GM21515 (cell line): ENCODE measurements at regions not wholly inside any gene's neighbourhood (a gene's known extent, or its start where the extent isn't known, plus 50 kb on each side); places are given as distances from the start of the nearest gene placed in this dataset.

Experiments
- ATAC-seq: cut with Tn5 transposase; IDR thresholded peaks from one replicate; pipeline ENCODE4 v1.9.1; 2021; ENCODE audit not compliant: unreplicated experiment

DNA sequence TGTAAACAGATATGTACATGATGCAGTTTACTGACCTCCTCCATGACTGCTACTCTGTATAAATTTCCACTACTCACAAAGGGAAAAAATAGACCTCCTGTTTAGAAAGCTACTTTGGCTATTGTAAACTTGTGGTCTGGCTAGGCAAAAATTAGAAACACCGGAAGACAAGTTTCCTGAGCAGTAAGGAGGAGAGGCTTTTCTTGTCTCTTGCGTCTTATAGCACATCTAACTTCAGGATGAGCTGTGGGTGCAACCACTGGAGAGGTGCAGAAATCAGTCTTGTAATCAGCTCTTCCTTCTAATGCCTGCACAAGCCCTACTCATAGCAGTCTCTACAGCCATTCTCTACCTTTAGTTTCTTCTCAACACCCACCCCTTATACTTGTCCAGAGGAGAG, 296.5 kb upstream of the SLC35B3 start:
- ATAC-seq: no peak

- no peak for ATAC-seq
Measured at GRCh38 chr6:8710668-8711431, 275.5 kb upstream of the SLC35B3 start.

DNA sequence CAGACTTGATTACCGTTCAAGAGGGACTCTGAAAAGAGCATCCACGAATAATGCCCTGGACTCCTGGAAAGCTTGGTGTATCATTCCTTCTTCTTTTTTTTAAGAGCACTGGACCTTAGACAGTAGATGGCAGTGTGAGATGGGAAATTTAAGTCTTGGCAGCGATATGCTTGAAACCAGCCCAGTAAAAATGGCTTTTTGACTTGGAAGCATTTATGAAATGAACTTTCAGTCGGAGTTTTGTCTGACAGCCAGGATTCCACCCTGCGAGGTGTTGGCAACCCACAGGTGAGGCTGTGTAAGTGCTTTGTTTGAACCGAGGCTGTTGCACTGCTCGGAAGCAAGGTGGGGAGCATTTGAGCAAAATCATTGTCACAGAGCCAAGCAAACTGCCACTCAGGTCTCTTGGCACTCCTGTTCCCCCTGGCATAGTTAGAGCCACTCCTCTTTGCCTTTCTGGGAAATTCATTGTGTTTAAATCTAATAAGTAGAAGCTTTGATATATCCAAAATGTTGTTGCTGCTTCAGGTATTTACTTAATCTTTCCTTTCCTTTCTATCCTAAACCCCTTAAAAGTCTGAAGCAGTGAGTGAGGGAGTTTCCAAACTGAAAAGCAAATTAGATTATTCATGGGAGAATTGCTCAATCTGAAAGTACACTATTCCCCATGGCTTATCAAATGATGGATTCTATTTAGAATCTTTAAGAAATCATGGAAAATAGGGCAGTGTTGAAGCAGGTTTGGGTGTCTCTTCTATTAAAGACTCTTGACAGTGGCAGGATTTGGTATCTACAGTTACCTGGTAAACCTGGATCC, 272.8 kb upstream of the SLC35B3 start:
- no peak for ATAC-seq

DNA sequence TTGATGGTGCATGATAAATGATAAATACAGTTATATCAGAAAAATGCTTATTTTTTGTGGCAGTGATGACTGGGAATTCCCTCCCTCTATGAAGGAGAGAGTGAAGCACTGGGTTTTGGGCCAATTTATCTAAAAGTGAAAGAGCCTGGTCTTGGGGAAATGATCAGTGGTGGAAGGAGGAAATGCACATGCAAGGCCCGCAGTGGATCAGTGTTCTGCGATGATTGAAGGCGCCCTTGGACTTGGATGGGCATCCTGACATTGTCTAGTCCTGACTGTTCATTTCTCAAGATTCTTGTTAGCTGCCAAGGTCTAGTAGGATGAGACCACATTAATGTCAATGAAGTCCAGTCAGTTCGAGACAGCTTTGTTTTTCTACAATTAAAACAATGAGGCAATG, 272.0 kb upstream of the SLC35B3 start:
- ATAC-seq: no peak

- ATAC-seq: no peak
Measured at GRCh38 chr6:8705435-8706020, 270.2 kb upstream of the SLC35B3 start.

DNA sequence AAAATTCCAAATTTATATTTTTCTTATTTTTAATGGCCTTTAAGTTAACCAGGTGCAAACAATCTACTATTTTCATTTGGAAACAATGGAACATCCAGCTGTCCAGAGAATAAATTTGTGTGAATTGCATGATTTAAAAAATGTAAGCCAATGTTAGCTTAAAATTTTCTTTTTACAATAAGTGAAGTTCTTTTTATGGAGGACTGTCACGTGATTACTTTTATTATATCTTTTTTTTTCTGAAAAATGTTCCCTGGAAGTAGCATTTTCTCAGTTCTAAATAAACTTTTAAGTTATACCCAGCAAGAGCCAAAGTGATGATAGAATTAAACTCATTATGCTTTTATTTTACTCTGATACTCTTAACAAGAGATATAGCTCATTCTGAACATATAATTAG, 267.7 kb upstream of the SLC35B3 start:
- no peak for ATAC-seq

- no peak for ATAC-seq
Measured at GRCh38 chr6:8688821-8689220, 253.5 kb upstream of the SLC35B3 start.

DNA sequence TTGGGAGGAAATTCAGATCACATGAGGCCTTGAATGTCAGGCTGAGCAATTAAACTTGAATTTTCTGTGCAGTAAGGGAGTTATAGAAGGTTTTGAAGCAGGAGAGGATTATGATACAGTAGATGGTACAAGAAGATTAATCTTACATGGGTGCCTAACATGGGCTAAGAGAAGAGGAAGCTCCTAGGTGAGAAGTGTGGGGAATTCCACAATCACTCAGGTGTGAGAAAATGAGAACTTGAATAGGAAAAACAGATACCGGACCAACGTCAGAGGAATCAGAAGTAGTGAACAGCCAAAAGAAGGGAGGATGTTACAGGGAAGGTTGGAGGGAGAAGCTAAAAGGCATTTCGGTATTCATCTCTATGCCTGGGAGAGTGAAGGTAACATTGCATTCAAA, 250.7 kb upstream of the SLC35B3 start:
- ATAC-seq: no peak

- no peak for ATAC-seq
Measured at GRCh38 chr6:8683204-8683603, 247.9 kb upstream of the SLC35B3 start.

DNA sequence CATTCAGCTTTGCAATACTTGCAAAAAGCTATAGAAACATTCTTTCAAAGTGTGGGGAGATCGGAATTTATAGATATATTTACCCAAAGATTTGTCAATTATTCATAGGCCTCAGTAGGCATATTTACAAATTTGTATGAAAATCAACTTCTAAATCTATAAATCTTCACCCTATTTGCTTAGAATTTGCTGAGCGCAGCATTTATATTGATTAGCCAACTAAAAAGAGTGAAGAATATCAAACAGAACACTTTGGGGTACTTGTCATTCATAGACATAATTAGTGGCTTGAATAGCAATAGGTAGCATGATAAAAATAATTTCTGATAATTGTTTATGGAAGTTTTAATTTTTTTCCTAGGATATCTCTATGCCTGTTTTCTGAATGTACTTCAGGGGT, 244.5 kb upstream of the SLC35B3 start:
- no peak for ATAC-seq

- ATAC-seq: no peak
Measured at GRCh38 chr6:8678466-8678865, 243.1 kb upstream of the SLC35B3 start.

DNA sequence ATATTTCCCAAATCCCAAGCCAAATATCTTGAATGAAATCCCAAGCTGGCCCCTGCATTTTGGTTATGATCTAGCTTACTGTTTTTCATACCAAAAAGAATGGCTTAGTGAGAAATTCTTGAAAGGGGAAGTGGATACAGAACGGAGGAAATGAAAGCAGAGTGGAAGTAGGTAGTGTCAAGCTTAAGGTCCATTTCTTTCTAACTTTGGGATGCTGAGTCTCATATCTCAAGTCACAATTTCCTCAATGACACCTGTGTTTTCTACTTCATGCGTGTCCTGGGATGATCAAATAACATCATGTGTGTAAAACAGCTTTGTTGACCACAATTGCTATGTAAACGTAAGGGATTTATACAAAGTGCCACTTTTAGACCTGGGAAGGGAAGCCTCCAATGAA, 238.8 kb upstream of the SLC35B3 start:
- no peak for ATAC-seq

DNA sequence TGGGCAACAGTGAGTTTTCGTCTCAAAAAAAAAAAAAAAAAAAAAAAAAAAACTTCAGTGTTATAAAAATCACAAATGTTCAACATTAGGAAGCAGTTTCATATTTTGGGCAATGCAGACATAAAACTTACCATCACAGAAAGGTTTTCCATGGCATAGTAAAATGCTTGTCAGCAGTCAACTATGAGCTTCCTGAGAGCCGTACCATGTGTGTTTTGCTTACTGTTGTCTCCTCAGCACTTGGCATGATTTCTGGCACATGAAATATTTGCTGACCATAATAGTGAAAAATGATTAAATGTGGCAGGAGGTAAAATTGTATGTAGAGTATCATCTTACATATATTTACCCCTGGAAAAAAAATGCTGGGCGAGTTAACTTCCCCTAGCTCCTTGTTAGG, 237.5 kb upstream of the SLC35B3 start:
- no peak for ATAC-seq

DNA sequence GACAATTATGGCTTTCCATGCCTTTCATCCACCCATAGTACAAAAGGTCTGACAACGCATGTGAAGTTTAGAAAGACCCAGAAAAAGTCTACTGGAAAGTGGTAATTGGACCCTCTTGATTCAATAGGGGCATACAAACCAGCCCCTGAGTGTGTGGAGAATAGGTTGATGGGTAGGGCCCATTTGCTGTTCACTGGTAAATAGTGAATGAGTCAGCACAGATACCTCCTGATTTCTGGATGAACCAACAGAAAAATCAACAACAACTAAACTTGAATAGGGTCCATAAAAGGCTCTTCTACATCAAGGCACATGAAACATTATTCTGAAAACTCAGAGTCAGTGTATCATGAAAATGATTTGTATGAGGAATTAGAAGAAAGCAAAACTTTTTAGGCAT, 235.4 kb upstream of the SLC35B3 start:
- no peak for ATAC-seq

DNA sequence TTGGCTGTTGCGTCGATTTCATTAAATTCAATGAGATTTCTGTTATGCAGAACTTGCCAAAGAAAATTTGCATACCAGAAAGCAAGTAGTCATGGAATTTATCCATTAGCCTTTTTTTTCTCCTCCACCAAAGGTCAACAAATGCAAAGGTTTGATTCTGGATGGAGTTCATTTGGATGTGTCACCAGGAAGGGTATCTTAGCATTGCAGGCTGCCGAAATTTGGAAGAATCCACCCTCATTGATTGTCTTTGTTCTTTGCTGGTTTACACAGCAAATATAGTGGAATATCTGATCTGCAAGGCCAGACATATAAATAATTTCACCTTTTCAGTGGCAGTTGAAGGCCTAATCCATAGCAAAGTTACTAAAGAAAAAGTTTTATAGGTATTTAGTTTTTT, 229.4 kb upstream of the SLC35B3 start:
- ATAC-seq: no peak

- no peak for ATAC-seq
Measured at GRCh38 chr6:8664070-8664469, 228.7 kb upstream of the SLC35B3 start.

DNA sequence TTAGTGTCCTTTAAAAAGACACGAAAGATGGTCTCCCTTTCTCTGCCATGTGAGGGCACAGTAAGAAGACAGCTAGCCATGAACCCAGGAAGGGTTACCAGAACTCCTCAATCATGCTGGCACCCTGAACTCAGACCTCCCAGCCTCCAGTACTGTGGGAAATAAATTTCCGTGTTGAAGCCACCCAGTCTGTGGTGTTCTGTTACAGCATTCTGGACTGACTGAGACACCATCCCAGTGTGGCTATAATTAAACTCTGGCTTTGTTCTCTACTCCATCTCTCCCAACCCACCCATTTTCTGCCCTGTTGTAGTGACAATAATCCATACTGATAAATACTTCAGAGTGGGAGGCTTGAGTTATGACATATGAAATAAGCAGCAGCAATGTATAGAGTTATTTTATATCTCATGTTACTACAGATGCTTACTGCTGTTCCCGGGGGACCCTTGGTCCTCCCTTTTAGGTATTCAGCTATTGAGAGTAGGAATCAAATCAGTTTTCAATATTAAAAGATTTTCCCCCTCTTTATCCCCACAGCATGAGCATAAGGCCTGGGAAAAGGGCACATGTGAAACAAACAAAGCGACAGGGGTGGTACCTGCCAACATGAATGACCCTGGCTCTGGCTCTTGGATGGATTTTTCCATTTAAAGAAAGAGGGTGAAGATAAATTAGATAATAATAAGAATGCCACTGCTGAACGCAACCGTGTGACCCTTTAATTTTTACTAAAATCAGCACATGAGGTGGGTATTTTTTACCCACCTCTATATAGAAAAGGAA, 224.3 kb upstream of the SLC35B3 start:
- no peak for ATAC-seq

DNA sequence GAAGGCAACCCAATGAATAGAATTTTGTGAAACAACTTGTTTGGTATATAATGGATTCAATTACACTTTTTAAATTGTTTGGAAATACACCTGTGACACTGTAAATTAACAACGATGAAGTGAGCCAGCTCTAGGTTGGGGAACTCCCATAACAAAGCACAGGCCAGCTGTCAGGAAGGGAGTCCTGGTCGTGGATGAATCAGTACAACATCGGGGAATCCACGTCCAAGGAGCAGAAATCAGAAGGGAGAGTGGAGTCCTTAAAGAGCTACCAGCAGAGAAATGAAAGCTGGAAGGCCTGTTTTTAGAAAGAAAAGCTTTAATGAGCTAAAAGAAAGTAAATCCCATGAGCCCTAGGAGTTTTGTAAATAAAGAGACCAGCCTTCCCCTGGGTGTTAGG, 223.1 kb upstream of the SLC35B3 start:
- no peak for ATAC-seq

- ATAC-seq: no peak
Measured at GRCh38 chr6:8657522-8657921, 222.2 kb upstream of the SLC35B3 start.

DNA sequence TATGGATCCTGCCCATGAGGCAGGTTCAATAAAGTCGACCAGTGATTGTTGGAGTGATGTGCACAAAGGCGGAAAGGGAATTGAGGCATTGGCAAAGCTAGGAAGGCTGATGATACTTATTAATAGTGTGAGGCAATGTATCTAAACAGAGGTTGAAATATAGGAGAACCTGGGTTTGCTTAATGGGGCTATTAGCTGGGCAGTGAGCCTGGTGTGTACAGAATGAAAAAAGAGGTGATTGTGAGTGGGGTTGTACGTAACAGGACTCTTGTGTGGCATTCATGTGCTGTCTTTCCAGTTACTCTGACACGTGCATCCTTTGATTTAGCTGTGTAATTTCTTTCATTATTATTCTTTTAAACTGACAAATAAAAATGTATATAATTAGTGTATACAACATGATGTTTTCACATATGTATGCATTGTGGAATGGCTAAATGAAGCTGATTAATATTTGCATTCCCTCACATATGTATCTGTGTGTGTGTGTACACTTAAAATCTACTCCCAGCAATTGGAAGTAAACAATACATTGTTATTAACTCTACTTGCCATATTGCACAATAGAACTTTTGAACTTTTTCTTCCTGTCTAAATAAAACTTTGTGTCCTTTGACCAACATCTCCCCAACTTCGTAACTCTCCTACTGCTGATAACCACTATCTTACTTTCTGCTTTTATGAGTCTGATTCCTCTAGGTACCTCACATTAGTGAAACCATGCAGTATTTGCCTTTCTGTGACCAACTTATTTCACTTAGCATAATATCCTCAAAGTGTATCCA, 220.5 kb upstream of the SLC35B3 start:
- ATAC-seq: no peak

DNA sequence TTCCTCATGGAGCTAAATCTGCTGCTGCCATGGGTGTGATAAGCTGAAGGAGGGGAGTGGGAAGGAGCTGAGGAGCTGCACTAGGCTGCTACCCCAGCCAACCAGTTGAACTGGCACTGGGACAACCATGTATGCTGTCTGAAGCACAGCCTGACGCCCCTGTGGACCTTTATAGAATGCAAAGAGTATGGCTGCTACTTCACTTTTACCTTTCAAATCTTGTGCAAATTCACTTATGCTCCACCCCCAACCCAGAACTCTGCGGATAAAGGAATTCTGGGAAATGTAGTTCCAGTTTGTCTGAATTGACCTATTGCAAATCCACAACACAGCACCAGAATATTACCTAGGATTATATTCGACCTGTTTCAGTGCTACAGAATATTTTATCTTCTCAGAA, 217.4 kb upstream of the SLC35B3 start:
- no peak for ATAC-seq
